ENCODE measurements at regions not wholly inside any gene's neighbourhood (a gene's known extent, or its start where the extent isn't known, plus 50 kb on each side); places are given as distances from the start of the nearest gene placed in this dataset.

- in situ Hi-C loops (cut with HindIII; ENCODE audit: low pct_unique_long_range_greater_than_20kb, low sequenced_read_pairs), result no loop called here
- intact Hi-C loops (cut with micrococcal nuclease; ENCODE audit: unreplicated experiment), result no loop called here
- Histone ChIP-seq H3K27ac (ENCODE audit: low read length) (no peak overlapping the region), H3K4me1 (ENCODE audit: control insufficient read depth, insufficient read depth, low read length) (no peaks in the 10 kb centered on the region), H3K4me3 (ENCODE audit: low read depth in 2 of 2, low read length in 2 of 2) (no peak overlapping the region), H3K27me3 (ENCODE audit: control insufficient read depth, insufficient read depth, low read length) (no peaks in the 10 kb centered on the region), H3K9me3 (ENCODE audit: control insufficient read depth, insufficient read depth, low read depth, low read length) (no peaks in the 10 kb centered on the region), H3K36me3 (ENCODE audit: control insufficient read depth, insufficient read depth, low read length) (no peaks in the 10 kb centered on the region)
- CTCF ChIA-PET, result no interaction called here
- no peak for ATAC-seq
- no peak for DNase-seq (ENCODE audit: low read depth, low spot score)
- TF ChIP-seq REST (IDR thresholded peaks at IDR 0.05; ENCODE audit: insufficient read depth in 1 of 2, low read depth in 2 of 2, low read length in 1 of 2), result no peak
- TF ChIP-seq, protein P1, sequence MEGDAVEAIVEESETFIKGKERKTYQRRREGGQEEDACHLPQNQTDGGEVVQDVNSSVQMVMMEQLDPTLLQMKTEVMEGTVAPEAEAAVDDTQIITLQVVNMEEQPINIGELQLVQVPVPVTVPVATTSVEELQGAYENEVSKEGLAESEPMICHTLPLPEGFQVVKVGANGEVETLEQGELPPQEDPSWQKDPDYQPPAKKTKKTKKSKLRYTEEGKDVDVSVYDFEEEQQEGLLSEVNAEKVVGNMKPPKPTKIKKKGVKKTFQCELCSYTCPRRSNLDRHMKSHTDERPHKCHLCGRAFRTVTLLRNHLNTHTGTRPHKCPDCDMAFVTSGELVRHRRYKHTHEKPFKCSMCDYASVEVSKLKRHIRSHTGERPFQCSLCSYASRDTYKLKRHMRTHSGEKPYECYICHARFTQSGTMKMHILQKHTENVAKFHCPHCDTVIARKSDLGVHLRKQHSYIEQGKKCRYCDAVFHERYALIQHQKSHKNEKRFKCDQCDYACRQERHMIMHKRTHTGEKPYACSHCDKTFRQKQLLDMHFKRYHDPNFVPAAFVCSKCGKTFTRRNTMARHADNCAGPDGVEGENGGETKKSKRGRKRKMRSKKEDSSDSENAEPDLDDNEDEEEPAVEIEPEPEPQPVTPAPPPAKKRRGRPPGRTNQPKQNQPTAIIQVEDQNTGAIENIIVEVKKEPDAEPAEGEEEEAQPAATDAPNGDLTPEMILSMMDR (IDR thresholded peaks at IDR 0.05), result no peak
- TF ChIP-seq POLR2AphosphoS5 (IDR thresholded peaks at IDR 0.05; ENCODE audit: low read depth, low read length), result no peak
- no peak for TF ChIP-seq SIN3A (IDR thresholded peaks at IDR 0.05; ENCODE audit: borderline replicate concordance, insufficient read depth, low read depth, low read length)
- TF ChIP-seq TCF7L2 (IDR thresholded peaks at IDR 0.05; ENCODE audit: low read depth, low read length), result no peak
- BruUV-seq (replicated peaks), result no TSS peak
- POLR2A ChIA-PET, result no interaction called here
These were observed 359.5 kb upstream of the ACVR2A start for GRCh38 chr2:147485210-147485851.

DNA sequence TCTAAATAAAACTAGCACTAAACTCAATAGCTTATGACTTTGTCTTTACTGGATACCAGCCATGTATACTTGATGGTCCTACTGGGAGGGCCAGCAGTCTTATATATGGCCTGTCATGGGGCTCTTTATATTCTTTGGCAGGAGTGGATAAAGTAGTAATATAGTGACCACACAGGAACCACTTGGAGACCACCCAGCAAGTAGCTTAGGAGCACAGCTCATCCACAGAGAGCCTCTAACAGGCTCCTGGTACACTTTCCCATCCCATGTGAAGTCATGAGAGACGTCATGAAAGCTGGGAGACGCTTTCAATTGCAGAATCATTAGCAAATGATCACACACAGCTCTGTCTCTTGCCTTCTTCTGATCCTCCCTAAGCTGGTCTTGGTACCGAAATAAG lies 360.9 kb upstream of the ACVR2A start:
- Histone ChIP-seq H3K27me3 (ENCODE audit: control insufficient read depth, insufficient read depth, low read length) (no peaks in the 10 kb centered on the region), H3K36me3 (ENCODE audit: control insufficient read depth, insufficient read depth, low read length) (no peaks in the 10 kb centered on the region), H3K4me1 (ENCODE audit: control insufficient read depth, insufficient read depth, low read length) (no peaks in the 10 kb centered on the region), H3K4me3 (ENCODE audit: low read depth in 2 of 2, low read length in 2 of 2) (no peak overlapping the region), H3K27ac (ENCODE audit: low read length) (no peak overlapping the region), H3K9me3 (ENCODE audit: control insufficient read depth, insufficient read depth, low read depth, low read length) (no peaks in the 10 kb centered on the region)
- CTCF ChIA-PET, result no interaction called here
- TF ChIP-seq POLR2AphosphoS5 (IDR thresholded peaks at IDR 0.05; ENCODE audit: low read depth, low read length) (no peak), TCF7L2 (IDR thresholded peaks at IDR 0.05; ENCODE audit: low read depth, low read length) (no peak), SIN3A (IDR thresholded peaks at IDR 0.05; ENCODE audit: borderline replicate concordance, insufficient read depth, low read depth, low read length) (no peak), REST (IDR thresholded peaks at IDR 0.05; ENCODE audit: insufficient read depth in 1 of 2, low read depth in 2 of 2, low read length in 1 of 2) (no peak)
- TF ChIP-seq, protein P1 (IDR thresholded peaks at IDR 0.05), result no peak
- POLR2A ChIA-PET, result no interaction called here
- BruUV-seq (replicated peaks), result no TSS peak
- in situ Hi-C loops (cut with HindIII; ENCODE audit: low pct_unique_long_range_greater_than_20kb, low sequenced_read_pairs) (no loop called here), intact Hi-C loops (cut with micrococcal nuclease; ENCODE audit: unreplicated experiment) (no loop called here)
- no peak for DNase-seq (ENCODE audit: low read depth, low spot score)
- no peak for ATAC-seq
